Mesenchymal stem cell (in vitro differentiated cells and primary cell): ENCODE measurements at regions not wholly inside any gene's neighbourhood (a gene's known extent, or its start where the extent isn't known, plus 50 kb on each side); places are given as distances from the start of the nearest gene placed in this dataset.
A peak's percentile ranks its signal among the peaks of the same experiment; 100 is the strongest.

Source experiments
- DNase-seq: peaks from one replicate; pipeline ENCODE4 v3.0.0-alpha.2; 2013
- H2AFZ ChIP-seq: one replicate; pipeline ENCODE4 v1.6.1; 2013; ENCODE audit warnings: low read depth, mild to moderate bottlenecking, control low read depth, inconsistent platforms, low read length, moderate library complexity
- H2AK5ac ChIP-seq: 2 replicates; pipeline ENCODE4 v1.6.1; 2013; ENCODE audit warnings: low read length, moderate library complexity, mild to moderate bottlenecking, inconsistent platforms; ENCODE audit not compliant: severe bottlenecking
- H2BK120ac ChIP-seq: one replicate; pipeline ENCODE4 v1.6.1; 2013; ENCODE audit warnings: low read depth, mild to moderate bottlenecking, inconsistent platforms, low read length, moderate library complexity
- H2BK12ac ChIP-seq, 2 experiments: one replicate each; pipeline ENCODE4 v1.6.1; 2013; ENCODE audit warnings: inconsistent platforms in 2 of 2, low read length in 2 of 2, mild to moderate bottlenecking in 2 of 2, moderate library complexity in 2 of 2, control low read depth in 1 of 2
- H2BK15ac ChIP-seq: one replicate; pipeline ENCODE4 v1.6.1; 2013; ENCODE audit warnings: mild to moderate bottlenecking, low read depth, inconsistent platforms; ENCODE audit not compliant: poor library complexity, severe bottlenecking
- H2BK5ac ChIP-seq: 2 replicates; pipeline ENCODE4 v1.6.1; 2013; ENCODE audit warnings: low read depth, mild to moderate bottlenecking, low read length, control low read depth, inconsistent platforms; ENCODE audit not compliant: poor library complexity, severe bottlenecking
- H3K14ac ChIP-seq, 2 experiments: one replicate each; pipeline ENCODE4 v1.6.1; 2013; ENCODE audit warnings: inconsistent platforms in 2 of 2, low read length in 2 of 2, control low read depth in 1 of 2, mild to moderate bottlenecking in 1 of 2, moderate library complexity in 1 of 2
- H3K18ac ChIP-seq, 2 experiments: one replicate each; pipeline ENCODE4 v1.6.1; 2013; ENCODE audit warnings: inconsistent platforms in 2 of 2, low read length in 2 of 2, control low read depth in 1 of 2, low read depth in 1 of 2, mild to moderate bottlenecking in 1 of 2
- H3K23ac ChIP-seq, 2 experiments: one replicate each; pipeline ENCODE4 v1.6.1; 2013; ENCODE audit warnings: inconsistent platforms in 2 of 2, low read length in 2 of 2, mild to moderate bottlenecking in 2 of 2, moderate library complexity in 2 of 2, control low read depth in 1 of 2
- H3K27ac ChIP-seq: 2 replicates; pipeline ENCODE4 v1.5.1; 2013; ENCODE audit warnings: mild to moderate bottlenecking, moderate library complexity, low read length, control low read depth, inconsistent platforms; ENCODE audit not compliant: poor library complexity, severe bottlenecking
- H3K27me3 ChIP-seq, 2 experiments: 2 replicates each; pipeline versions ENCODE4 v1.6.1 to v1.7.0; 2013; ENCODE audit warnings: low read length in 2 of 2, mild to moderate bottlenecking in 2 of 2, moderate library complexity in 2 of 2, control low read depth in 1 of 2, inconsistent platforms in 1 of 2; ENCODE audit not compliant: control insufficient read depth in 1 of 2, insufficient read depth in 1 of 2
- H3K36me3 ChIP-seq, 2 experiments: 2 replicates each; pipeline versions ENCODE4 v1.6.1 to v1.7.0; 2013; ENCODE audit warnings: low read length in 2 of 2, control low read depth in 1 of 2, inconsistent platforms in 1 of 2, low read depth in 1 of 2, mild to moderate bottlenecking in 1 of 2; ENCODE audit not compliant: insufficient read depth in 2 of 2, control insufficient read depth in 1 of 2
- H3K4ac ChIP-seq, 2 experiments: one replicate each; pipeline ENCODE4 v1.6.1; 2013; ENCODE audit warnings: inconsistent platforms in 2 of 2, low read length in 2 of 2, mild to moderate bottlenecking in 2 of 2, moderate library complexity in 2 of 2, control low read depth in 1 of 2, low read depth in 1 of 2
- H3K4me1 ChIP-seq: 2 replicates; pipeline ENCODE4 v1.6.1; 2013; ENCODE audit warnings: low read depth, low read length, control low read depth; ENCODE audit not compliant: control insufficient read depth, insufficient read depth
- H3K4me2 ChIP-seq: 2 replicates; pipeline ENCODE4 v1.6.1; 2013; ENCODE audit warnings: low read length, mild to moderate bottlenecking, inconsistent platforms; ENCODE audit not compliant: poor library complexity, severe bottlenecking
- H3K4me3 ChIP-seq, 2 experiments: 2 replicates each; pipeline versions ENCODE4 v1.5.1 to v1.7.0; 2013; ENCODE audit warnings: low read length in 2 of 2, mild to moderate bottlenecking in 2 of 2, control low read depth in 1 of 2, low read depth in 1 of 2; ENCODE audit not compliant: insufficient read depth in 1 of 2
- H3K79me1 ChIP-seq: replicated peaks from 2 replicates; pipeline ENCODE4 v1.6.1; 2013; ENCODE audit warnings: mild to moderate bottlenecking, control low read depth, low read length, inconsistent platforms; ENCODE audit not compliant: poor library complexity, severe bottlenecking
- H3K9ac ChIP-seq: 2 replicates; pipeline ENCODE4 v1.7.0; 2013; ENCODE audit warnings: mild to moderate bottlenecking, low read length, moderate library complexity
- H3K9me3 ChIP-seq: 2 replicates; pipeline ENCODE4 v1.7.0; 2013; ENCODE audit warnings: mild to moderate bottlenecking, low read length; ENCODE audit not compliant: control insufficient read depth
- H4K8ac ChIP-seq: one replicate; pipeline ENCODE4 v1.6.1; 2013; ENCODE audit warnings: inconsistent platforms, mild to moderate bottlenecking, low read length, moderate library complexity
- H4K91ac ChIP-seq: one replicate; pipeline ENCODE4 v1.6.1; 2013; ENCODE audit warnings: mild to moderate bottlenecking, low read length, inconsistent platforms
- WGBS: methylation state at CpG from one replicate; pipeline ENCODE4 v1.1.7; 2013; ENCODE audit warnings: mixed read lengths; 5-methylcytosine and 5-hydroxymethylcytosine counted together

DNA sequence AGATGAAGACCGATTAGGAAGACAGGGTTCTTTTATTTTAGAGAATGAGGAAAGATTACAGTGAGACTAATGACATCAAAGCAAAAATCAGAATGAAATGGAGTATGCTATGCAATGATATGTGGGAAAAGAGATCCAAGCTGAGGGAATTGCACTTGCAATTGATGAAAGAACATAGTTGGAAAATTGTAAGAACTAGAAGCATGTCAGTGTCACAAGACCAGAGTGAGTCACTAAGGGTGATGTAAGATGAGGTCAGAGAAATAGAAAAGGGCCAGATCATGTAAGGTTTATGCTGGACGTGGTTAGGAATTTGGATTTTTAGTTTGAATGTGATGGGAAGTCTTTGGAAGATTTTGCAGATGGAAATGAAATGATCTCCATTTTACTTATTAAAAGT lies 1937.3 kb downstream of the OLFM4 start:
- Histone ChIP-seq H3K4me1 (no peaks in the 10 kb centered on the region), H2BK12ac (no peak overlapping the region), H3K79me1 (no peaks in the 10 kb centered on the region), H3K27ac (no peak overlapping the region), H4K8ac (no peak overlapping the region), H4K91ac (no peak overlapping the region), H3K4me3 (no peak overlapping the region), H2BK15ac (no peak overlapping the region), H2AFZ (no peak overlapping the region), H2BK120ac (no peak overlapping the region), H3K9me3 (peaks cover 12% of the 10 kb centered on the region), H3K36me3 (no peaks in the 10 kb centered on the region), H3K23ac (no peak overlapping the region), H3K18ac (no peak overlapping the region), H3K27me3 (no peaks in the 10 kb centered on the region), H3K4me2 (no peak overlapping the region), H3K9ac (no peak overlapping the region), H2BK5ac (no peak overlapping the region), H3K4ac (no peak overlapping the region), H3K14ac (no peak overlapping the region), H2AK5ac (no peak overlapping the region)
- DNase-seq, result peak; percentile 76
- WGBS, result 59% methylated on average over 2 of the region's 2 CpGs

DNA sequence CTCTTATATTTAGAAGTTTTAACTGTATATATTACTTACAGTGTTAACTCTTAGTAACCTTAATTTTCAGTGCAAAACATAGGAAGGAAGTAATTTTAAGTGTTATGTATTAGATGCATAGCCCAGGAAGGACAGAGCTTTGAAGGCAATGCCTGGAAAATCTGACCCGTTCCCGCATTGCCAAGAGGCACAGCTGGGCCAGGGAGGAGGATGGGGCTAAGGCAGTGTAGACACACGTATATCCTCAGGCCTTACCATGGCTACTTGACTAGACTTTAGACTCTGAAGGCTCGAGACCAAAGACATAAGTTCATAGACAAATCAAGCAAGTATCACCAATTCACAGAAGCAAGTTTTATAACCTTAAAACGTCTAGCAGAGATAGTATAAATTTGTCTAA lies 1944.2 kb downstream of the OLFM4 start:
- Histone ChIP-seq H4K91ac (no peak overlapping the region), H3K18ac (no peak overlapping the region), H3K9me3 (peaks cover 5% of the 10 kb centered on the region), H3K27ac (no peak overlapping the region), H2BK5ac (no peak overlapping the region), H3K4me1 (no peaks in the 10 kb centered on the region), H2BK120ac (no peak overlapping the region), H2BK12ac (no peak overlapping the region), H2AFZ (no peak overlapping the region), H3K4me3 (no peak overlapping the region), H3K4ac (no peak overlapping the region), H3K27me3 (no peaks in the 10 kb centered on the region), H2BK15ac (no peak overlapping the region), H3K14ac (no peak overlapping the region), H4K8ac (no peak overlapping the region), H3K79me1 (no peaks in the 10 kb centered on the region), H2AK5ac (no peak overlapping the region), H3K9ac (no peak overlapping the region), H3K23ac (no peak overlapping the region), H3K4me2 (no peak overlapping the region), H3K36me3 (no peaks in the 10 kb centered on the region)
- DNase-seq, result no peak
- 81% methylated on average over 4 of the region's 5 CpGs for whole genome bisulfite sequencing

DNA sequence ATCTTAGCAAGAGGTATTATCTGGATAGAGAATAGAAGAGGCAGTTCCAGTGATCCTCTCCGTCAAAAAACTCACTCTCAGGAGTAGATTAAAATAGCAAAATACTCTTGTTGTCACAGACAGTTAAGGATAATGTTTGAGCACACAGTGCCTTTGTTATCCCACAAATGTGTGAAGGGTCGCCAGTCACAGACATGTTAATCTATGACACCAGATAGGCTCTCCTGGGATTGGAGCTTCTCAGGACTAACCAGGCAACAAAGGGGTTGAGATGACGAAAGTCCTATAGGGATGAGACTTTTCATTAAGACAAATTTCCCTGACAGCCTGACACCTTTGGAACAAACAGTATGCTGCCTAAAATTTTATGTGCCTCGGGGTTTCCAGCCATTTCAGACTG lies 1947.1 kb downstream of the OLFM4 start:
- Histone ChIP-seq H4K91ac (no peak overlapping the region), H2BK12ac (no peak overlapping the region)
- DNase-seq, result no peak

DNA sequence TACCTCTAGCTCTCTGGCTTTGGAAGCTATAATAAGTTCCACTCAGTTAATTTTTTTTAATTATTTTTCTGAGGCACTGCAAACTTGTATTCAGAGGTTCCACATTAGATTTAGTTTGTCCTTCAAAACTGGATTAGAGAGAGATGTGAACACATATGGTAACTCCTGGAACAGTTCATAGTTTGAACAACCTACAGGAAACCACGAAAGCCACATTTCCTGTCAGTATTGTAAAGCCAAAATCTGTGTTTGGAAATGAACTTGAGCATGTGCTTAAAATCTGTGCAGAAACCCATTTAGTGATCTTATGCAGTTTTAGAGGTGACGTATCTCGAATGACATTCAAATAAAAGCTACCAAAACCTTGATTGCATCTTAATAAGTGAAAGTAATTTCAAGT lies 1952.0 kb downstream of the OLFM4 start:
- H3K27me3 ChIP-seq, result no peaks in the 10 kb centered on the region
- H3K4me3 ChIP-seq, result no peak overlapping the region
- H2BK15ac ChIP-seq, result no peak overlapping the region
- H3K14ac ChIP-seq, result no peak overlapping the region
- no peak overlapping the region for H4K8ac ChIP-seq
- H2BK12ac ChIP-seq, result no peak overlapping the region
- H2AK5ac ChIP-seq, result no peak overlapping the region
- no peaks in the 10 kb centered on the region for H3K79me1 ChIP-seq
- H2AFZ ChIP-seq, result no peak overlapping the region
- peak; percentile 20 for DNase-seq
- H2BK120ac ChIP-seq, result no peak overlapping the region
- no peak overlapping the region for H4K91ac ChIP-seq
- 67% methylated on average over 1 of the region's 3 CpGs for WGBS
- H3K4me2 ChIP-seq, result no peak overlapping the region
- no peak overlapping the region for H3K27ac ChIP-seq
- H2BK5ac ChIP-seq, result no peak overlapping the region
- H3K18ac ChIP-seq, result no peak overlapping the region
- no peak overlapping the region for H3K4ac ChIP-seq
- H3K36me3 ChIP-seq, result no peaks in the 10 kb centered on the region
- no peaks in the 10 kb centered on the region for H3K4me1 ChIP-seq
- peaks cover 7% of the 10 kb centered on the region for H3K9me3 ChIP-seq
- no peak overlapping the region for H3K9ac ChIP-seq
- H3K23ac ChIP-seq, result no peak overlapping the region

More for the DNA sequence above, 1947.1 kb downstream of the OLFM4 start:
- Histone ChIP-seq H3K9me3 (peaks cover 5% of the 10 kb centered on the region), H2BK15ac (no peak overlapping the region), H4K8ac (no peak overlapping the region), H3K79me1 (no peaks in the 10 kb centered on the region), H3K18ac (no peak overlapping the region), H3K4ac (no peak overlapping the region), H3K4me1 (no peaks in the 10 kb centered on the region), H3K4me2 (no peak overlapping the region), H3K23ac (no peak overlapping the region), H3K9ac (no peak overlapping the region), H3K27ac (no peak overlapping the region), H2AFZ (no peak overlapping the region), H2BK120ac (no peak overlapping the region), H3K27me3 (no peaks in the 10 kb centered on the region), H2BK5ac (no peak overlapping the region), H3K14ac (no peak overlapping the region), H2AK5ac (no peak overlapping the region), H3K4me3 (no peak overlapping the region), H3K36me3 (no peaks in the 10 kb centered on the region)
- 48% methylated on average over 3 of the region's 4 CpGs for WGBS
